PC-9 (cell line): ENCODE measurements at regions not wholly inside any gene's neighbourhood (a gene's known extent, or its start where the extent isn't known, plus 50 kb on each side); places are given as distances from the start of the nearest gene placed in this dataset.
A peak's percentile ranks its signal among the peaks of the same experiment; 100 is the strongest.

ENCODE experiments used
- BruUV-seq: library from RNA; stranded (reverse); fragments of 400-500 nt; replicated peaks from 2 replicates; lab custom pipeline; 2021; lab: Mats Ljungman, UMichigan
- CTCF ChIA-PET: fragments of 300-600 bp; sonication (Branson Sonifier 250); formaldehyde crosslinking; loops from one replicate; lab custom pipeline; 2022; ENCODE audit warnings: antibody characterized with exemption; lab: Charles Lee
- POLR2A ChIA-PET: fragments of 300-600 bp; sonication (Branson Sonifier 250); formaldehyde crosslinking; loops from one replicate; lab custom pipeline; 2022; ENCODE audit warnings: antibody characterized with exemption; ENCODE audit not compliant: unreplicated experiment; lab: Charles Lee
- DNase-seq, 2 experiments: peaks; one replicate each; pipeline versions ENCODE4 v3.0.0 to v3.0.0-alpha.2; 2015 to 2022; ENCODE audit warnings: mixed read lengths in 1 of 2
- H2AFZ ChIP-seq: fragments of 200-600 bp; sonication (generic); 2 replicates; pipeline ENCODE4 v1.8.1; 2017; ENCODE audit warnings: antibody characterized with exemption
- H3F3A ChIP-seq: fragments of 200-600 bp; sonication (generic); 2 replicates; pipeline ENCODE4 v1.8.1; 2017; ENCODE audit warnings: antibody characterized with exemption, mild to moderate bottlenecking, low read depth; ENCODE audit not compliant: insufficient read depth
- H3K27ac ChIP-seq: fragments of 200-600 bp; sonication (generic); 2 replicates; pipeline ENCODE4 v1.6.1; 2016; ENCODE audit warnings: mixed run types
- H3K27me3 ChIP-seq: fragments of 200-600 bp; sonication (generic); 2 replicates; pipeline ENCODE4 v1.6.1; 2016; ENCODE audit warnings: low read depth, mixed run types; ENCODE audit not compliant: insufficient read depth
- H3K36me3 ChIP-seq: fragments of 200-600 bp; sonication (generic); 2 replicates; pipeline ENCODE4 v1.6.1; 2016; ENCODE audit warnings: low read depth, mixed run types
- H3K4me1 ChIP-seq: fragments of 200-600 bp; sonication (generic); replicated peaks from 2 replicates; pipeline ENCODE4 v1.6.1; 2016; ENCODE audit warnings: mixed run types; ENCODE audit not compliant: insufficient read depth
- H3K4me2 ChIP-seq: fragments of 200-600 bp; sonication (generic); 2 replicates; pipeline ENCODE4 v1.6.1; 2017; ENCODE audit warnings: mixed run types
- H3K4me3 ChIP-seq: fragments of 200-600 bp; sonication (generic); 2 replicates; pipeline ENCODE4 v1.6.1; 2016; ENCODE audit warnings: mixed run types
- H3K79me2 ChIP-seq: fragments of 200-600 bp; sonication (generic); 2 replicates; pipeline ENCODE4 v1.6.1; 2017; ENCODE audit warnings: low read depth, mixed run types
- H3K9me2 ChIP-seq: fragments of 200-600 bp; sonication (generic); 2 replicates; pipeline ENCODE4 v1.8.1; 2017; ENCODE audit warnings: mild to moderate bottlenecking; ENCODE audit not compliant: insufficient read depth
- H3K9me3 ChIP-seq: fragments of 200-600 bp; sonication (generic); 2 replicates; pipeline ENCODE4 v1.8.1; 2016; ENCODE audit warnings: low read depth; ENCODE audit not compliant: insufficient read depth
- H4K20me1 ChIP-seq: fragments of 200-600 bp; sonication (generic); 2 replicates; pipeline ENCODE4 v1.8.1; 2017; ENCODE audit not compliant: insufficient read depth
- CTCF ChIP-seq: fragments of 200-600 bp; sonication (generic); conservative IDR thresholded peaks from 2 replicates; pipeline ENCODE4 v1.6.1; 2017; ENCODE audit warnings: mixed run types, antibody characterized with exemption, mild to moderate bottlenecking, moderate library complexity
- EZH2 ChIP-seq: fragments of 200-600 bp; sonication (generic); IDR thresholded peaks from 2 replicates; pipeline ENCODE4 v1.8.0; 2017; ENCODE audit warnings: antibody characterized with exemption, low read depth
- intact Hi-C: fragments of 100-400 bp; cut with micrococcal nuclease; formaldehyde crosslinking; loops from one replicate; pipeline ENCODE4 v1.10.0; 2022; ENCODE audit not compliant: unreplicated experiment

GRCh38 chr12:116426391-116427136 is 132.6 kb upstream of the MAP1LC3B2 start:
- POLR2A ChIA-PET = interaction anchor here (0.7 kb wide), 1 partner anchor 152 kb away, joined by 3 read pairs; no protein-coding TSS in a partner anchor
- H4K20me1 ChIP-seq = no peaks in the 10 kb centered on the region
- no peaks in the 10 kb centered on the region; the same call in 1 of the 2 replicates for H3K9me3 ChIP-seq
- intact Hi-C loops = loop anchor here (1.0 to 5.0 kb wide), 12 partner anchors 8 to 428 kb away; partner anchors contain the start of gene MAP1LC3B2
- H3K36me3 ChIP-seq = no peaks in the 10 kb centered on the region
- H3K4me1 ChIP-seq = peaks cover 52% of the 10 kb centered on the region
- H3K9me2 ChIP-seq = no peaks in the 10 kb centered on the region
- no peaks in the 10 kb centered on the region for H3K79me2 ChIP-seq
- peaks cover 48% of the 10 kb centered on the region for H3F3A ChIP-seq
- peak overlapping the region; percentile 91 for H3K27ac ChIP-seq
- TF ChIP-seq CTCF (peak; percentile 52; the same call in 1 of the 2 replicates), EZH2 (no peak)
- no TSS peak for BruUV-seq
- H3K27me3 ChIP-seq = no peaks in the 10 kb centered on the region
- H3K4me3 ChIP-seq = peak overlapping the region; percentile 42; the same call in 1 of the 2 replicates
- H2AFZ ChIP-seq = peak overlapping the region; percentile 70; the same call in 1 of the 2 replicates
- DNase-seq = peak; percentile 88 to 97
- CTCF ChIA-PET = interaction anchor here (0.6 to 0.7 kb wide), 2 partner anchors 109 to 451 kb away, joined by 8 read pairs; no protein-coding TSS in a partner anchor
- peak overlapping the region; percentile 78 for H3K4me2 ChIP-seq

GRCh38 chr12:116427200-116427930 is 131.8 kb upstream of the MAP1LC3B2 start:
- DNase-seq = peak; percentile 78 to 90
- Histone ChIP-seq H3K9me2 (no peaks in the 10 kb centered on the region), H4K20me1 (no peaks in the 10 kb centered on the region), H3K27ac (peak overlapping the region; percentile 91), H3K9me3 (no peaks in the 10 kb centered on the region), H3K79me2 (no peaks in the 10 kb centered on the region), H3K4me1 (peaks cover 52% of the 10 kb centered on the region), H3K4me2 (peak overlapping the region; percentile 78), H3F3A (peaks cover 45% of the 10 kb centered on the region), H3K36me3 (no peaks in the 10 kb centered on the region), H3K4me3 (peak overlapping the region; percentile 42; the same call in 1 of the 2 replicates), H3K27me3 (no peaks in the 10 kb centered on the region), H2AFZ (peak overlapping the region; percentile 70)
- CTCF ChIA-PET = interaction anchor here (0.7 kb wide), 1 partner anchor 110 kb away, joined by 8 read pairs; no protein-coding TSS in a partner anchor
- BruUV-seq = TSS peak; percentile 72
- intact Hi-C loops = loop anchor here (1.0 to 5.0 kb wide), 9 partner anchors 37 to 429 kb away; partner anchors contain the start of gene MAP1LC3B2
- POLR2A ChIA-PET = interaction anchor here (0.7 kb wide), 1 partner anchor 238 kb away, joined by 3 read pairs; no protein-coding TSS in a partner anchor
- TF ChIP-seq CTCF = no peak
- TF ChIP-seq EZH2 = no peak

- Histone ChIP-seq H3K4me2 (no peak overlapping the region), H3F3A (peaks cover 59% of the 10 kb centered on the region), H3K27me3 (no peaks in the 10 kb centered on the region), H3K27ac (no peak overlapping the region), H2AFZ (no peak overlapping the region), H3K4me3 (no peak overlapping the region), H3K36me3 (no peaks in the 10 kb centered on the region), H3K9me3 (no peaks in the 10 kb centered on the region), H3K79me2 (no peaks in the 10 kb centered on the region), H4K20me1 (no peaks in the 10 kb centered on the region), H3K9me2 (no peaks in the 10 kb centered on the region), H3K4me1 (peaks cover 55% of the 10 kb centered on the region)
- ChIA-PET CTCF (no interaction called here), POLR2A (no interaction called here)
- no peak for TF ChIP-seq EZH2
- no peak for TF ChIP-seq CTCF
- intact Hi-C loops = loop anchor here (5.0 kb wide), 1 partner anchor 267 kb away; no protein-coding TSS in a partner anchor
- no peak for DNase-seq
- no TSS peak for BruUV-seq
These were observed 129.3 kb upstream of the MAP1LC3B2 start for GRCh38 chr12:116429826-116430360.
